ENCODE measurements at regions not wholly inside any gene's neighbourhood (a gene's known extent, or its start where the extent isn't known, plus 50 kb on each side); places are given as distances from the start of the nearest gene placed in this dataset.

- no peak for TF ChIP-seq EP300 (IDR thresholded peaks at IDR 0.05)
- no peak for TF ChIP-seq POLR2A (IDR thresholded peaks at IDR 0.05)
- no peak for TF ChIP-seq CTCF (IDR thresholded peaks at IDR 0.05)
These were observed 289.9 kb downstream of the SATB1 start for GRCh38 chr3:18135060-18135814.

Data from stomach (tissue), 4 donors.